ENCODE measurements at regions not wholly inside any gene's neighbourhood (a gene's known extent, or its start where the extent isn't known, plus 50 kb on each side); places are given as distances from the start of the nearest gene placed in this dataset.
"Not testable (repeated sequence)": the region's sequence is repeated elsewhere in the genome, so short reads cannot be mapped to it uniquely, and the experiment has no call there.

- DNase-seq = no peak
Observed at GRCh38 chr21:20026543-20026942, 971.7 kb upstream of the NCAM2 start.

GRCh38 chr21:20030390-20030789 is 967.8 kb upstream of the NCAM2 start:
- no peak for DNase-seq

- DNase-seq = no peak
Observed at GRCh38 chr21:20031807-20032206, 966.4 kb upstream of the NCAM2 start.

GRCh38 chr21:20040768-20041167 is 957.4 kb upstream of the NCAM2 start:
- no peak for DNase-seq

DNA sequence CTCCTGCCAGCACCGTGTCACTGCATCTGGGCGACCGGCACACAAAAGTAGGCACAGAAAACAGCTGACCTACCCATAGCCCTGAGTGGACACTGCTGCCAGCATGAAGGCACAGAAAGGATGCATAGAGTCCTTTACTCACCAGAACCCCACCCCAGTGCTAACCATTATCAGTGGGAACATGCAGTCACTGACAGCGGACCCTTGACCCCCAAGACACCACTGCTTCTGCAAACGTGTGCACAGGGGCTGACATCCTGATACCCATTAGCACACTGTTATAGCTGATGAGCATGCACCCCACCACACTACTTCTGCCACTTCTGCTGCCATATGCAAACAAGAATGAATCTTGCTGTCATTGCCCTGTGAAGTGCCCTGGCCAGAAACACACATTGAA is 953.0 kb upstream of the NCAM2 start:
- DNase-seq = no peak

GRCh38 chr21:20048130-20048837 is 949.9 kb upstream of the NCAM2 start:
- DNase-seq = not testable (repeated sequence)

- DNase-seq = no peak
Observed at GRCh38 chr21:20083336-20083735, 914.9 kb upstream of the NCAM2 start.

GRCh38 chr21:20083925-20084324 is 914.3 kb upstream of the NCAM2 start:
- no peak for DNase-seq

GRCh38 chr21:20086508-20086907 is 911.7 kb upstream of the NCAM2 start:
- DNase-seq = no peak

- peak; percentile 38 for DNase-seq
Observed at GRCh38 chr21:20106368-20106767, 891.8 kb upstream of the NCAM2 start.

DNA sequence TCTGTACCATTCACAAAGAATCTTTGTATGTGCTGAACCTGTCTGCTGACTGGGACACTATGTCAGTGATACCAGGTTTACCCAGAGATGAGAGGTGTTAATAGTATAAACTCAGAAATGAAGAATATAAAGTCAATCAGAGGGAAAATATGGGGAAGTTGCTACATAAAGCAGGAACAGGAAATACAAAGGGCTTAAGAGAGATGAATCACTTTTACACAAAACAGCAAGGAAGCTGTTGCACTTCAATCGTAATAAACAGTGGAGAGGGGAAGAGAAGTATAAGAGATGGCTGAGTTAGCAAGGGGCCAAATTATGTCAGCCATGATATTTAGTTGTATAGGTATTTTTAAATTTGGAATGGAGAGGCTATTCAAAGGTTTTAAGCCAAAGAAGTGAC is 890.2 kb upstream of the NCAM2 start:
- DNase-seq = peak; percentile 14

- no peak for DNase-seq
Observed at GRCh38 chr21:20108976-20109540, 889.2 kb upstream of the NCAM2 start.

DNA sequence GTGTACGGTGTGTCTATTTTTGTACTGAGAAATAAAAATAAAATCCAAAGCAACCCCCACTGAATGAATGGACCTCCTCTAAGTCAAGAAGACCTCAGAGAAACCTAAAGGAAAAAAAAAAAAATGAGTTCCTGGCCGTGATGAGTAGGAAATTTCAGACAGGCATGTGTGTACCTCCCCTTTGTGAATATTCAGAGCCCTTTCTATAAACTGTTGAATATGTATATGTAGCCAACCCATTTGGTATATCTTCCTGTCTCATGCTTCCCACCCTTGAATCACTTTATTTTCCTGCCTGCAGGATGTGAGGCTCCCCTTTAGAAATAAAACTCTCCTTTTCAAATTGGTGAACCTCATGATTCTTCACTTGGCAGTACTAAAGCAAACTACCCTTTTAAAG is 887.8 kb upstream of the NCAM2 start:
- DNase-seq = no peak

- DNase-seq = no peak
Observed at GRCh38 chr21:20151741-20152140, 846.5 kb upstream of the NCAM2 start.

DNA sequence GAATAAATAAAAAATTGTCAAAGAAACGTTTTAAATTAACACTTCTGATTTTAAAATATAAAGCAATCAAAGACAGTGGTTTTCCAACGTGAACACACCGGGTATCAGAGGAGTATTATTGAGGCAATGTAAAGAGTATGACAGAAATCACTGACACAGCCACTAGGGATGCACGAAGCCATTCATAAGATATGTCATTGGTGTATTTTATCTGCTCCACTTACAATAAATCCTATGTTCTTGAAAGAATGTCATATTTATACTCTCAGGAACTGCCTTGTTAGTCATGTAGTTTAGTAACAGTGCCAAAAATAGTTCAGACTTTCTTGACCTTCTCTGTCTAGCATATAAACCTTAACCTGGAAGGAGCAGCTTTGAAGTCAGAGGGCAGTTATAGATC is 835.0 kb upstream of the NCAM2 start:
- DNase-seq = no peak

GRCh38 chr21:20167059-20167458 is 831.1 kb upstream of the NCAM2 start:
- no peak for DNase-seq

- DNase-seq = no peak
Observed at GRCh38 chr21:20169812-20170576, 828.2 kb upstream of the NCAM2 start.

DNA sequence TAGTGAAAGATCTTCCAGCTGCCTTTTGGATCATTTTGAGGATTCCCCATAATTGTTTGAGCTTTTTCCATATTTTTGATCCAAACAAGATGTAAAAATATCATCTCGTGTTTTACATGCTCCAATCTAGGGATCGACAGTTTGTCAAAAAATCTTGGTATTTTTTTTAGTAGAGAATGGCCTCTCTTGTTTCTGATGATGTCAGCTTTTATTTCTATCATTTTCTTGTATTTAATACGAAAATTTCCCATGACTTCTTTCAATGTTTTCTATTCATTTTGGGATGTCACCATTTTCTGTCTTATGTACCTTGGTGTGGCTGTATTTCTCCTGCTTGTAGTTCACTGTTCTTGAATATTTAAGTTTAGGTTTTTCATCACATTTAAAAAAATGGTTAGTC is 812.0 kb upstream of the NCAM2 start:
- DNase-seq = no peak

DNA sequence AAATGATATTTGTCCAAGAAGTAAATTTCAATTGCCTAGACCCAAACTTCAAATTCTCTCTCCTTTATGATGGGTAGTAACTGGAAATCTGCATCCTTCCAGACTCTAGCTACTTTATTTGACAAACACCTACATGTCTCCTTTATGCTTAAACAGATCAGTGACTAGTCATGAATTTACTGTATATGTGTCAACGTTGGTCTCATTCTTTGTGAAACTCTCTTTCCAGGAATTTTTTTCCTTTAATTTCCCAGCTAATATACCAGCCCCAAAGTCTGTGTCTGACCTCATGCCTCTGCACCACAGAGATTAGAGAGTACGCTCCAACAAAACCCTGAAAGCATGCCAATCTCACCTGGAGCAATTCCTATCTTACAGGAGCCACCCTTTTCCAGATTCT is 811.2 kb upstream of the NCAM2 start:
- DNase-seq = no peak

DNA sequence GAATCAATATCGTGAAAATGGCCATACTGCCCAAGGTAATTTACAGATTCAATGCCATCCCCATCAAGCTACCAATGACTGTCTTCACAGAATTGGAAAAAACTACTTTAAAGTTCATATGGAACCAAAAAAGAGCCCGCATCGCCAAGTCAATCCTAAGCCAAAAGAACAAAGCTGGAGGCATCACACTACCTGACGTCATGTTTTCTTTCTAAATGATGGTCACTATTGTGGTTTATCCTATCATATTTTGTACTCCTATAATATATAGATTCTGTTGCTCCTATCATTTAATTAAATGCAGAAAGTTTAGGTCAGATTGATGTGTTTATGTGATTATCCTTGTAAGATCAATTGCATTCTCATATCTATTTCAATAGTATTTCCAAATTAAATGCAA is 796.9 kb upstream of the NCAM2 start:
- DNase-seq = not testable (repeated sequence)

DNA sequence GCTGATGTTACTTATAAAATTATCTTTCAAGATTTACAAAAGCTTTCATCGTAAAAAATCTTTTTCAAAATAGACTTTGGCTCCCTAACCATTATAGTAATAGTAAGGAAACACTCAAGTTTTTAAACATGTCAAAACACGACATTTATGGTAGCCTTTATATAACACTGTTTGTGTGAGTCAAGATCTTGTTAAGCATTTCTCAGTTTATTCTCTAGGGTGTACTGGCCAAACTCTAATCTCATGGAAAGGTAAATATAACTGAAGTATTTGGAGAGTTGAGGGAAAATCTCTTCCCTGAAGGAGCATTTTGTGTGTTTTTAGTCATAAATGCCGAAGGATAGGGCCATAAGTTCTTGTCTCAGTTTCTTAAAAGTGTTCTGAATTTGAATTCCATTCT is 790.9 kb upstream of the NCAM2 start:
- no peak for DNase-seq

DNA sequence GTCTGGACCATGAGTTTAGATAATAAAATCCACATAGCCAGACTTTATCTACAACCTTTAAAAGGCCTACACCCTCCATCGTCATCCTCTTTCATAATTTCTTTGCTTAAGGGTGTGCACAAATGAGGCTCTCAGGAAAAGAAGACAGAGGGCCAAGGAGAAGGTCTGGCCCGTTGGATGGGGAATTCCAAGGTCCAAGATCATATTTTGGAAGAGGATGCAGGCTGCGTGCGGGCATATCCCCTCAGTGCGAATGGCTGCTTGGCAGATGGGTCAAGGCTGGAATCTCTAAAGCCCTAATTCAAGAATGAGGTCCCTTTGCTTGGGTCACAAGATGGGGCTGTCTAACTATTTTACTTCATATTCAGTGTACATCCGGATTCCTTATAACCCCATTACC is 782.2 kb upstream of the NCAM2 start:
- DNase-seq = no peak

GRCh38 chr21:20220586-20220985 is 777.6 kb upstream of the NCAM2 start:
- DNase-seq = no peak

GRCh38 chr21:20221981-20222380 is 776.2 kb upstream of the NCAM2 start:
- DNase-seq = not testable (repeated sequence)

All from DMS153 (cell line).